Glomerular visceral epithelial cell (primary cell): ENCODE measurements at regions not wholly inside any gene's neighbourhood (a gene's known extent, or its start where the extent isn't known, plus 50 kb on each side); places are given as distances from the start of the nearest gene placed in this dataset.
"Not testable (repeated sequence)": the region's sequence is repeated elsewhere in the genome, so short reads cannot be mapped to it uniquely, and the experiment has no call there.

Experiments
- DNase-seq: peaks from one replicate; pipeline ENCODE4 v3.0.0-alpha.2; 2016; ENCODE audit errors: extremely low spot score

GRCh38 chr11:100531290-100531689 is 155.8 kb upstream of the ARHGAP42 start:
- not testable (repeated sequence) for DNase-seq

DNA sequence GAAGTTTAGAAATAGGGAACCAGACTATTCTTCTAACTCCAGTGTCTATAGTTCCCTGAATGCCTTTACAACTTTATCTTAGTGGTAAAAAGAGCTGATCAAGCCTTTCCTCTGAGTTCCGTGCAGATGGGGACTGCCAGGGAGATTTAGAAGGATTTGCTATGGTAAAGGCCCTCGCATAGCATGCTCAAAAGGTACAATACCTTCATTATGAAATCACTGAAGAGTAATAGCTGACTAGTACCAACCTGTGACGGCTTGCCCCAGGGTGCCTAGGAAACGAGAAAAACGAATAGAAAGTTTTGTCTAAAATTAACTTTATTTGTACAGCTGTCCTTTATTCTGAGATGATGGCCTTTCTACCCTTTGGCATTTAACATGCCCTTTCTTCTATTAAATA is 150.1 kb upstream of the ARHGAP42 start:
- DNase-seq = no peak

DNA sequence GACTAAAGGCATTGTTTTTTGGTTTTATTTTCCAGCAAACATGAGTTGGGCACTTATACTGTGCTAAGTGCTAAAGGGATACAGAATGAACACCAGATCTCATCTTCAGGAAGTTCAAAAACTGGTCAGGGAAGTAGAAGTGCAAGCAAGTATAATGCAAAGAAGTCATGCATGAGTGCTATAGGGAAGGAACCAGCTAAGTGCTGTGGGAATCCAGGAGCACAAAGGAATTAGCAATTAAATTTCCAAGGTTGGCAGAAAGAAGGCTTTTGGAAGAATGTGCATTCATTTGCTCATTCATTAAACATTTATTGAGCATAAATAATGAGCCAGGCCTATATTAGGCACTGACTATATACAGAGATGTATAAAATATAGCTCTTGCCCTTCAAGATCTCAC is 143.7 kb upstream of the ARHGAP42 start:
- DNase-seq = no peak

DNA sequence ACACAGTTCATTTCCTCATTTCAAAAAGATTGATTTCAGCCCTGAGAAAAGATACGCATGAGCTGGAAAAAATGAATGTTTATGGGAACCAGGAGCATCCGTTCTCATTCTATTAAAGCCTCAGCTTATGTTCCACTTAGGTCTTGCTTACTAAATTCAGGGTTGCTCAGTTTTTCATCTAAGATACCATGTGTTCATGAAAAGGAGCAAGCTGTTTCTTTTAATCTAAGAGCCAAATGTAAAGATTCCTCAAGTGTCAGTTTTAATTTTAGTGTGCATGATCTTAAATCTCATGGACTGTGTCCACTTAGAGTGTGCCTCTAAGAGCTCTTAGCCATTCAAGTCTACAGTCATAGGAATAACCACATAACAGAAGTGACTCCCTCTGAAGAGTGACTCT is 141.5 kb upstream of the ARHGAP42 start:
- no peak for DNase-seq

DNA sequence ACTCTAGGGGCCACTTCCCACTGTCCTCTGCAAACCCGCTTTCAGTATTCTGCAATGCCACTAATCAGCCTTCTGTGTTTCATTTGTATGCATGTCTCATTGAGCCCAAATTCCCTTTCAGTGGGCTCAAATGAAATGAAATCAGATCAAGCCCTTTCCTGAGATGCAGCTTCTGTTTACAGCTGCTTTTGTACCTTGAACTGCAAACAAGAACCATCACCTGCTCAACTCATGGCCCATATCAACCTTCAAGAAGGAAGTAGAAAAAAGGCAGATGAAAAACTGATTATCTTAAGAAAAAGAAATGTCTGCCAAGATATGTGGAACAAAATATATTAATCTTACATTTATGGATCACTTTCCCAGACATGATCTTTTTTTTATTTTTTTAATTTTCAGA is 141.1 kb upstream of the ARHGAP42 start:
- DNase-seq = no peak

GRCh38 chr11:100546714-100547113 is 140.4 kb upstream of the ARHGAP42 start:
- DNase-seq = peak; percentile 60

GRCh38 chr11:100550298-100550697 is 136.8 kb upstream of the ARHGAP42 start:
- DNase-seq = no peak

DNA sequence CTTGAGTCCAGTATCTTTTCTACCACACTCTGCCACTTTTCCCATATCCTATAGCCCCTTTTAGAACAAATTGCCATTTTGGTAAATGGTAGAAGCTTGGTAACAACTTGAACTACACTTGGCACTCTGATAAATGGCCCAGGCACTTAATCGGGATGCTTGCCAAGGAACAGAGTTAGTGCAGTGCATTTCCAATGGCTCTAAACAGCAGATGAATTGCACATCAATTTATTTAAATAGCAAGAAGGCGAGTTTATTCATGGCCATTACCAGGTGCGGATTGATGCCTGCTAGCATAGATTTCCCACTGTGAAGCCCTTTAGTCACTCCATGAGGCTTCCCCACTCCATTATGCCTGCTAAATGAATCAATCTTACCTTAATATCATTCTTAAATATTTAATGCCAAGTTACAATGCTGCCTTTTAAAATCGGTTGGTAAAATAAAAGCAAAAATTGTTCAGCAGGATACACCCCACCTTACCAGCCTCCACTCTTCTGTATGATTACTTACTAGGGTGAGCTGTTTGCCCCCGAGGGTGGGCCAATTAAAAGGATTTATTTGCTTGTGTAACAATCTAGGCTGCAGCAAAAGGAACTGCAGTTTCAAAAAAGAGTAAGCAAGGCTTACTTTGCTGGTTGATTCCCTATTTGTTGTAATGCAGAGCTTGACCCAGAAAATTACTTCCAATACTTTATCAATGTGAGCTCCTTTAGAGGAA is 136.0 kb upstream of the ARHGAP42 start:
- no peak for DNase-seq

GRCh38 chr11:100555931-100556330 is 131.2 kb upstream of the ARHGAP42 start:
- no peak for DNase-seq

DNA sequence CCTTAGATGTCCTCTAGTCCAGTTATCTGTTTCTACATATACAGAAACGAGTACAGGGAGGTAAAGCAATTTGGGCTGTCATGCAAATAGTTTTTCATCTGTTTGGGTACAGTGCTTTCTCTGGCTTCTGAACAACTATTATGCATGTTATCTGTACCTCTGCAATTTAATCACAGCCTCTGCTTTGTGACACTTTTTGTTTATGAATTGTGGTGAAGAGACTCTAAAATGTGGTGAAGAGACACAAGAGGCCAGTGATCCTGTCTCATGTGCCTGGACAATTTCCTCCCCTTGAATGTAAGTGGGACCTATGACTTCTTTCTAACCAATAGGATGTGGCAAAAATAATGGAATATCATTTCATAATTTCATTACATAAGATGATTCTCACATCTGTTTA is 130.3 kb upstream of the ARHGAP42 start:
- DNase-seq = no peak

- DNase-seq = peak; percentile 36
Observed at GRCh38 chr11:100557830-100558611, 129.1 kb upstream of the ARHGAP42 start.

DNA sequence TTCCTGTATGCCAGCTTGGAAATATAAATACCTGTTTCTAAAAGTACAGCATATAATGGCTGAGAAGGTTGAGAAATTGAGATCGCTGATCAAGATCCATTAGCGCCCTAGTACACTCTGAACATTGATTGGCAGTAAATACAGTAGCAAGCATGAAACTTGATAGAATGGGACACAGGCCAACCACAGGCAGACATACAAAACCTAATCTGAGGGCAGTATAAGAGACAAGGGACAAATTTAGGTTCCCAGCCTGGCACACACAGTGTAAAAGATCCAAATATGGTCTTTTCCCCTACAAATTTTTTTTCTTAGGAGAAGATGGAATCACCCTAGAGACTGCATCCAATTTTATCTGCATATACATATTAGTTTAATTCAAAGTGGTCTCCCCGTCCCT is 126.5 kb upstream of the ARHGAP42 start:
- no peak for DNase-seq

DNA sequence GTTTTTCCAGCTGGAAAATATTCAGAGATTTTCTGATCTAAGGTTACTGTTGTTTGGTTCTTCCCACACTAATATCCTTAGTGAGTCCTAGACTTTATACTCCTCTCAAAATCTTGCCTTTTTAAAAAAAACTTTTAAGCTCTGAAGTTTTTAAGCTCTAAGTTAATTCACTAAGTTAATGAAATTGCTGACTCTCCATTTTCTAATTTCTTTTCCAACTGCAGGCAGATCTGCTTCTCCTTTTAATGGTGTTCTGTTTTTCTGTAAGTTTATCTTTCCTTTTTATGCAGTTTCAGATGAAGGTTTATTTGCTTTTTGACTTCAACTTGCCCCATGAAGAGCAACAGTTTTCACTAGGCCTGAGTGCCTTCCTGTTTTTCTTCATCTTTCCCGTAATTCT is 125.8 kb upstream of the ARHGAP42 start:
- DNase-seq = no peak

DNA sequence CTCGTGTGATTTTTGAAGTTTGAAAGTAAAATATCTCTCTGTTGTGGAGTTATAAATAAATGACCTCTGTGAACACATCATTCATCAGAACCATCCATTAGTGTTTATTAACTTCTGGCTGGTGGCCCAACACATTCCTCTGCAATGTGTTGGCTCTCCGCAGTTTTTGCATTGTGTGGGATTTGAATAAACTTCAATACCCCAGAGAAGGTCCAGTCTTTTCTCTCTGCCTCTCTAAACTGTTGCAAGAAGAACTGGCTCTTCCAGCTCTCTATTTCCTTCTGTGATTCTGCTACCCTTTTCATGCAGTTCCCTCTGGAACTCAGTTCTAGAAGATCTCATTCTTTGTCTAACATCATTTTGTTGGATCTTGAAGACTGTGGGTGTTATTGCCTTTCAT is 125.0 kb upstream of the ARHGAP42 start:
- DNase-seq = peak; percentile 74

GRCh38 chr11:100563541-100564280 is 123.4 kb upstream of the ARHGAP42 start:
- DNase-seq = no peak

GRCh38 chr11:100573911-100574513 is 113.1 kb upstream of the ARHGAP42 start:
- DNase-seq = no peak

- DNase-seq = peak; percentile 37
Observed at GRCh38 chr11:100574894-100575769, 112.0 kb upstream of the ARHGAP42 start.

- DNase-seq = peak; percentile 51
Observed at GRCh38 chr11:100575860-100576717, 111.0 kb upstream of the ARHGAP42 start.

DNA sequence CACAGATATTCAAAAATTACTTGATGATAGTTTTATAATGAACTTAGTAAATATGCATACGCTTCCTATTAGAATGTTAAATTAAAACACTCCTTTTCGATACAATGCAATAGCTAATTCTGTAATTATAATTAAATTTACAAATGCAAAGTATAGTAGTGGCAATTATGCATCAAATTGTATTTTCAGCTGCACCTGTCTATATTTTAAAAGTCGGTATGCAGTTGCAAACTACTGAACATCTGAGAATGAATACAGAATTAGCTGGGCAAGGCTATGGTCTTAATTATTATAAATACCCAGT is 110.4 kb upstream of the ARHGAP42 start:
- DNase-seq = no peak

DNA sequence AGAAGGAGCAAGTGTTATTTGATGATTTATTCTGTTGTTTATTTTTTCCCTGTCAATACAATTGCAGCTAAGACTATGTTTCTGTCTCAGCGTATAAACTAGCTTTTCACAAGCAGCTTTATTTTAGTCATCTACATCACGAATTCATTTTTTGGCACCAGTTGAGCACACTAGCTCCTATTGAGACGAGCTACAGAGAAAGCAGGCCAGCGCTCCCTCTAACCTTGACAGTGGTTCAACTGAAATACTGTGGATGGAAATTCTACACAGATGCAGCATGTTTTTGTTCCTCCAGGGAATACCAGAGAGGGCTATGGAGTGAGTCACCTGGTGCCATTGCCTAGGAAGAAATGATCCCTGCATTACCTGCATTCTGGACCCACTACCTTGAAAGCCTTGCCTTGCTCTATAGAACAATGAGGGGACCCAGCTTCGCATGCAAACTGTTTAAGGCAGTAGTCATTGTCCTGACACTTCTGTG is 108.2 kb upstream of the ARHGAP42 start:
- DNase-seq = peak; percentile 50
